ENCODE measurements at regions not wholly inside any gene's neighbourhood (a gene's known extent, or its start where the extent isn't known, plus 50 kb on each side); places are given as distances from the start of the nearest gene placed in this dataset.

GRCh38 chr20:60931696-60932095 is 320.4 kb upstream of the CDH4 start:
- Histone ChIP-seq H3K4me3 (no peak overlapping the region), H3K36me3 (ENCODE audit: insufficient read depth in 1 of 2, low read depth in 1 of 2) (no peaks in the 10 kb centered on the region), H3K27me3 (ENCODE audit: insufficient read depth in 3 of 3, low read length in 2 of 3) (no peaks in the 10 kb centered on the region), H3K9me3 (no peaks in the 10 kb centered on the region), H3K4me1 (no peaks in the 10 kb centered on the region), H3K27ac (no peak overlapping the region)
- TF ChIP-seq CTCF (IDR thresholded peaks at IDR 0.05), result no peak
- ATAC-seq, result no peak
- WGBS, 3 donors, result 48 to 52% (median 48%) methylated on average over 4 of the region's 4 CpGs
- intact Hi-C loops (cut with DNase I), result no loop called here
- no peak for DNase-seq

GRCh38 chr20:60934724-60935123 is 317.3 kb upstream of the CDH4 start:
- no peak for TF ChIP-seq CTCF (IDR thresholded peaks at IDR 0.05)
- intact Hi-C loops (cut with DNase I), result no loop called here
- ATAC-seq (no peak), DNase-seq (no peak)
- WGBS, 3 donors, result 92 to 98% (median 93%) methylated on average over 3 of the region's 3 CpGs
- Histone ChIP-seq H3K36me3 (ENCODE audit: insufficient read depth in 1 of 2, low read depth in 1 of 2) (no peaks in the 10 kb centered on the region), H3K27me3 (ENCODE audit: insufficient read depth in 3 of 3, low read length in 2 of 3) (no peaks in the 10 kb centered on the region), H3K27ac (no peak overlapping the region), H3K4me3 (no peak overlapping the region), H3K4me1 (no peaks in the 10 kb centered on the region), H3K9me3 (no peaks in the 10 kb centered on the region)

- WGBS, 3 donors, result 68 to 76% (median 76%) methylated on average over 8 of the region's 8 CpGs
Measured at GRCh38 chr20:60935971-60936370, 316.1 kb upstream of the CDH4 start.

GRCh38 chr20:60937585-60937984 is 314.5 kb upstream of the CDH4 start:
- 21 to 34% (median 22%) methylated on average over 10 of the region's 10 CpGs for whole genome bisulfite sequencing, 3 donors
- H3K9me3 ChIP-seq, result no peaks in the 10 kb centered on the region
- H3K27ac ChIP-seq, result no peak overlapping the region
- DNase-seq (no peak), ATAC-seq (no peak)
- H3K4me3 ChIP-seq, result no peak overlapping the region
- intact Hi-C loops (cut with DNase I), result no loop called here
- no peaks in the 10 kb centered on the region for H3K36me3 ChIP-seq (ENCODE audit: insufficient read depth in 1 of 2, low read depth in 1 of 2)
- TF ChIP-seq CTCF (IDR thresholded peaks at IDR 0.05), result no peak
- H3K27me3 ChIP-seq (ENCODE audit: insufficient read depth in 3 of 3, low read length in 2 of 3), result no peaks in the 10 kb centered on the region
- no peaks in the 10 kb centered on the region for H3K4me1 ChIP-seq

More at GRCh38 chr20:60935971-60936370, 316.1 kb upstream of the CDH4 start:
- H3K4me3 ChIP-seq, result no peak overlapping the region
- ATAC-seq (no peak), DNase-seq (no peak)
- no peak overlapping the region for H3K27ac ChIP-seq
- no peaks in the 10 kb centered on the region for H3K9me3 ChIP-seq
- H3K36me3 ChIP-seq (ENCODE audit: insufficient read depth in 1 of 2, low read depth in 1 of 2), result no peaks in the 10 kb centered on the region
- intact Hi-C loops (cut with DNase I), result no loop called here
- no peaks in the 10 kb centered on the region for H3K4me1 ChIP-seq
- no peaks in the 10 kb centered on the region for H3K27me3 ChIP-seq (ENCODE audit: insufficient read depth in 3 of 3, low read length in 2 of 3)
- TF ChIP-seq CTCF (IDR thresholded peaks at IDR 0.05), result no peak

GRCh38 chr20:60941379-60941778 is 310.7 kb upstream of the CDH4 start:
- no peak overlapping the region for H3K4me3 ChIP-seq
- intact Hi-C loops (cut with DNase I), result no loop called here
- H3K9me3 ChIP-seq, result no peaks in the 10 kb centered on the region
- H3K27ac ChIP-seq, result no peak overlapping the region
- H3K4me1 ChIP-seq, result no peaks in the 10 kb centered on the region
- no peak for DNase-seq
- no peak for TF ChIP-seq CTCF (IDR thresholded peaks at IDR 0.05)
- H3K27me3 ChIP-seq (ENCODE audit: insufficient read depth in 3 of 3, low read length in 2 of 3), result no peaks in the 10 kb centered on the region
- H3K36me3 ChIP-seq (ENCODE audit: insufficient read depth in 1 of 2, low read depth in 1 of 2), result no peaks in the 10 kb centered on the region
- 84 to 90% (median 86%) methylated on average over 6 of the region's 6 CpGs for WGBS, 3 donors
- ATAC-seq, result no peak
